ENCODE measurements at regions not wholly inside any gene's neighbourhood (a gene's known extent, or its start where the extent isn't known, plus 50 kb on each side); places are given as distances from the start of the nearest gene placed in this dataset.
A peak's percentile ranks its signal among the peaks of the same experiment; 100 is the strongest.

GRCh38 chr6:23245572-23245971, 676.2 kb downstream of the HDGFL1 start:
- DNase-seq = peak; percentile 88

DNA sequence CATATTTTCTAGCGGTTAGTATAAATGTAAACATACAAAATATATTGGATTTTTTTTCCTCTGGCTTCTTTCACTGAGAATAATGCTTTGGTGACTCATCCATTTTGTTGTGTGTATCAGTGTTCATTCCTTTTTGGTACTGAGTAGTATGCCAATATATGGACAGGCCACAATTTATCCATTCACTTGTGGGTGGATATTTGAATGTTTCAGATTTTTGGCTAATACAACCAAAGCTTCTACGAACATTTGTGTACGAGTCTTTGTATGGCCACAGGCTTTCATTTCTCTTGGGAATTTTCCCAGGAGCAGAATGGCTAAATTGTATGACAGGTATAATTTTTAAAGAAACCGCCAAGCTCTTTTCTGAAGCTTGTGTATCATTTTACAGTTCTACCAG, 677.5 kb downstream of the HDGFL1 start:
- DNase-seq = no peak

GRCh38 chr6:23250556-23250955, 681.2 kb downstream of the HDGFL1 start:
- no peak for DNase-seq

- DNase-seq = no peak
These were observed 693.5 kb downstream of the HDGFL1 start for GRCh38 chr6:23262864-23263263.

DNA sequence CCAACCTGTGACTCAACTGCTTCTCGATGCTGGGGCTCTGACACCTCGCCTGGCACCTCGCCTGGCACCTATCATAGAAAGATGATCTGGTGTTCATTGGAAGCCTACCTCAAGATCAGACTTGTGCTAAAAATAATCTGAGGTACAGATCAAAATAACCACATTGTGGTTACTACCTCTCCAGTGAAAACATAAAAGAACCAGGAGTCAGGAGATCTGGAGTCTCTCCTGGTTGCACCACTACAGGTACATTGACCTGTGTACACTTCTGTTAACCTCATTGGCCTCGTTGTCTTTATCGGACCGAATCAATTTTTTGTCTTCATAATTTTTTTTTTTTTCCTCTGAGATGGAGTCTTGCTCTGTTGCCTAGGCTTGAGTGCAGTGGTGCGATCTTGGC, 695.9 kb downstream of the HDGFL1 start:
- DNase-seq = no peak

GRCh38 chr6:23266536-23266935, 697.2 kb downstream of the HDGFL1 start:
- DNase-seq = no peak

- DNase-seq = no peak
These were observed 698.3 kb downstream of the HDGFL1 start for GRCh38 chr6:23267651-23268050.

GRCh38 chr6:23268348-23268747, 699.0 kb downstream of the HDGFL1 start:
- no peak for DNase-seq

GRCh38 chr6:23269436-23269835, 700.1 kb downstream of the HDGFL1 start:
- DNase-seq = no peak

GRCh38 chr6:23272536-23272935, 703.2 kb downstream of the HDGFL1 start:
- DNase-seq = no peak

- DNase-seq = no peak
These were observed 708.3 kb downstream of the HDGFL1 start for GRCh38 chr6:23277521-23278179.

GRCh38 chr6:23278180-23278532, 708.8 kb downstream of the HDGFL1 start:
- DNase-seq = no peak

- peak; percentile 16 for DNase-seq
These were observed 711.1 kb downstream of the HDGFL1 start for GRCh38 chr6:23280437-23280836.

GRCh38 chr6:23282252-23283021, 713.1 kb downstream of the HDGFL1 start:
- DNase-seq = peak; percentile 85

GRCh38 chr6:23293653-23294052, 724.3 kb downstream of the HDGFL1 start:
- DNase-seq = no peak

- no peak for DNase-seq
These were observed 732.2 kb downstream of the HDGFL1 start for GRCh38 chr6:23301556-23301955.

DNA sequence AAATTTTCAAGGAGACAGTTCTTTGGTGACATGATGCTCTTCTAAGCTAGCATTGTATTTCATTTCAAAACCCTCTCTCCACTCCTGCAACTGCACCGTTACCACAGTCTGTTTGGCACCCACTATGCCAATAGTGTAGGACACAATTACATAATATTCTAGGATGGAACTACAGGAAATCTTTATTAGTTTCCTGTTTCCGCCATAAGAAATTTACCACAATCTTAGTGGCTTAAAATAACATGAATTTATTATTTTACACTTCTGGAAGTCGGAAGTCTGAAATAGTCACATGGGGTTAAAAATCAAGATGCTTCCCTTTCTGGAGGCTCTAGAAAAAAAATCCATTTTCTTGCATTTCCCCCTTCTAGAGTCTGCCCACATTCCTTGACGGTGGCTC, 733.1 kb downstream of the HDGFL1 start:
- no peak for DNase-seq

GRCh38 chr6:23305325-23305943, 736.1 kb downstream of the HDGFL1 start:
- DNase-seq = no peak

GRCh38 chr6:23306251-23306950, 737.0 kb downstream of the HDGFL1 start:
- DNase-seq = no peak

GRCh38 chr6:23307516-23307915, 738.1 kb downstream of the HDGFL1 start:
- no peak for DNase-seq

DNA sequence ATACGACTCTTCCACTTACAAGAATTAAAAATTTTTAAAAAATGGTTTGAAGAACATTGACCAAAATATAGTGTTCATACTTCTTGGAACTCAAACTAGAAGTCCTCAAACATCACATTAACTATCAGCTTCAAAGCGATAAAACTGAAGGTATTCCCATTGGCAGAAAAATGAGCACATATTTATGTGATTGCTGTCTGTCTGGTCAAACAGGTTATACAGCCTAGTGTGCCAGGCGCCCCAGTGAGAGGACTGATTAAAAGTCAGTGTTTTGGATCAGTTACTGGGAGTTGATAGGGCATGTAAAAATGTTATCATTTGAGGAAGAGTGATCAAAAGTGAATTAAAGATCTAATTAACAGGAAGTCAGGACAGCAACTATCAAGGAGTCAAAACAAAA, 738.8 kb downstream of the HDGFL1 start:
- no peak for DNase-seq

- no peak for DNase-seq
These were observed 741.8 kb downstream of the HDGFL1 start for GRCh38 chr6:23311211-23311610.

GRCh38 chr6:23316131-23316530, 746.8 kb downstream of the HDGFL1 start:
- no peak for DNase-seq
